Adrenal gland (tissue), 9 donors: ENCODE measurements at regions not wholly inside any gene's neighbourhood (a gene's known extent, or its start where the extent isn't known, plus 50 kb on each side); places are given as distances from the start of the nearest gene placed in this dataset.

Experiments used
- DNase-seq, 7 donors: peaks; one replicate each; pipeline ENCODE4 v3.0.0-alpha.2; 2019 to 2020
- H3K27ac ChIP-seq, 5 donors: fragments of 200-600 bp; sonication (generic) in 4 of 5; 1 replicate in 3 of 5; 2 replicates in 2 of 5; pipeline versions ENCODE4 v1.5.1 to v1.8.0; 2016 to 2020; ENCODE audit warnings: mild to moderate bottlenecking in 1 of 5
- H3K27me3 ChIP-seq: fragments of 200-600 bp; 2 replicates; pipeline ENCODE4 v1.8.0; 2021
- H3K36me3 ChIP-seq, 2 donors: fragments of 200-600 bp; replicated peaks in 1 of 2; 1 replicate in 1 of 2; 2 replicates in 1 of 2; pipeline versions ENCODE4 v1.5.1 to v1.8.0; 2018 to 2022
- H3K4me1 ChIP-seq, 2 donors: fragments of 200-600 bp; replicated peaks in 1 of 2; 1 replicate in 1 of 2; 2 replicates in 1 of 2; pipeline versions ENCODE4 v1.5.1 to v1.8.0; 2018 to 2021
- H3K4me3 ChIP-seq, 4 donors: fragments of 200-600 bp; sonication (generic) in 3 of 4; one replicate each; pipeline ENCODE4 v1.5.1; 2016 to 2018
- H3K9me3 ChIP-seq, 3 donors: fragments of 200-600 bp; sonication (generic) in 1 of 3; replicated peaks in 1 of 3; 1 replicate in 2 of 3; 2 replicates in 1 of 3; pipeline versions ENCODE4 v1.5.1 to v1.8.0; 2016 to 2021
- POLR2A ChIP-seq, 2 donors: fragments of 450-650 bp; IDR thresholded peaks; one replicate each; pipeline ENCODE4 v1.6.1; 2017; ENCODE audit warnings: antibody characterized with exemption in 2 of 2, mild to moderate bottlenecking in 2 of 2, moderate library complexity in 1 of 2
- WGBS, 4 donors: extraction: QIAGEN DNeasy Blood & Tissue Kit in 2 of 4; methylation state at CpG; one replicate each; pipeline versions ENCODE4 v1.1.5 to v1.1.7; 2013 to 2017; 5-methylcytosine and 5-hydroxymethylcytosine counted together
- intact Hi-C, 2 donors: fragments of 100-400 bp; cut with DNase I; formaldehyde crosslinking; loops; one replicate each; pipeline versions ENCODE4 v1.14.1 to v1.15.0; 2022 to 2023
- TF ChIP-seq, protein P1 (sequence below), 6 experiments: fragments of 450-650 bp in 4 of 6; fragments of 200-600 bp in 2 of 6; sonication (generic) in 1 of 6; IDR thresholded peaks; 1 replicate in 5 of 6; 2 replicates in 1 of 6; pipeline versions ENCODE4 v1.5.1 to v1.8.0; 2016 to 2021; ENCODE audit warnings: antibody characterized with exemption in 6 of 6, mild to moderate bottlenecking in 2 of 6, moderate library complexity in 1 of 6
- donor health status: healthy with polysubstance abuse.
- donor health status: Bipolar disorder and iron deficiency.
- donor health status: DM: yes; HTN: yes; CAD: no.
- donor health status: DM: no; HTN: no; CAD: no.
- donor health status: DM: no; HTN: no; CAD: no.

DNA sequence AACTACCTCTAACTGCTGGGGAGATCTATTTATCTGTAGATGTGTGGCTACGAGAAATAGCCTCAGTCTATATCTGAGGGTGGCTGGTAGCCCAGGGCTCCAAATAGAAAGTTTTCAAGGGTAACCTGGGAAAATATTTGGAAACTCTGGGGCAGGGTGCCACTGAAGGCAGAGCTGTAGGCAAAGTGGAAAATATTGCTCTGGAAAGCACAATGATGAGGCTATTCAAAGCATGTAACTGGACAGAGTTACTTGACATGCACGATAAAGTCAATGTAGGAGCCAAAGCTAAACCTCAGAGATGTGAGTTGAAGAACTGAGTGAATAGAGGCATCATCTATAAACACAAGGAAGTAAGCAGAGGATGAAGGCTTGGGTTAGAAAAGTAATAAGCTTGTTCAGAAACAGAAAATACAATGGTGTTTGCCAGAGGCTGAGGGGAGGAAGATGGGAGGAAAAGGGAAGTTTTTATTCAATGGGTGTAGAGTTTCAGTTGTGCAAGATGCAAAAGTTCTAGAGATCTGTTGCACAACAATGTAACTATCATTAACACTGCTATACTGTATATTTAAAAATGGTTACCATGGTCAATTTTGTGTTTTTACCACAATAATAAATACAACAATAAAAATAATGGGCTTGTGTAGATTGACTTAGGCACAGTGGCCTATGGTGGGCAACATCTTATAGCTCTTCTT is 171.6 kb downstream of the MBD2 start:
- Histone ChIP-seq H3K9me3 (no peaks in the 10 kb centered on the region), H3K27me3 (no peaks in the 10 kb centered on the region), H3K4me1 (no peaks in the 10 kb centered on the region), H3K4me3 (no peak overlapping the region), H3K27ac (no peak overlapping the region), H3K36me3 (no peaks in the 10 kb centered on the region)
- intact Hi-C loops = no loop called here
- TF ChIP-seq POLR2A (IDR thresholded peaks at IDR 0.05) = no peak
- TF ChIP-seq, protein P1, sequence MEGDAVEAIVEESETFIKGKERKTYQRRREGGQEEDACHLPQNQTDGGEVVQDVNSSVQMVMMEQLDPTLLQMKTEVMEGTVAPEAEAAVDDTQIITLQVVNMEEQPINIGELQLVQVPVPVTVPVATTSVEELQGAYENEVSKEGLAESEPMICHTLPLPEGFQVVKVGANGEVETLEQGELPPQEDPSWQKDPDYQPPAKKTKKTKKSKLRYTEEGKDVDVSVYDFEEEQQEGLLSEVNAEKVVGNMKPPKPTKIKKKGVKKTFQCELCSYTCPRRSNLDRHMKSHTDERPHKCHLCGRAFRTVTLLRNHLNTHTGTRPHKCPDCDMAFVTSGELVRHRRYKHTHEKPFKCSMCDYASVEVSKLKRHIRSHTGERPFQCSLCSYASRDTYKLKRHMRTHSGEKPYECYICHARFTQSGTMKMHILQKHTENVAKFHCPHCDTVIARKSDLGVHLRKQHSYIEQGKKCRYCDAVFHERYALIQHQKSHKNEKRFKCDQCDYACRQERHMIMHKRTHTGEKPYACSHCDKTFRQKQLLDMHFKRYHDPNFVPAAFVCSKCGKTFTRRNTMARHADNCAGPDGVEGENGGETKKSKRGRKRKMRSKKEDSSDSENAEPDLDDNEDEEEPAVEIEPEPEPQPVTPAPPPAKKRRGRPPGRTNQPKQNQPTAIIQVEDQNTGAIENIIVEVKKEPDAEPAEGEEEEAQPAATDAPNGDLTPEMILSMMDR (IDR thresholded peaks at IDR 0.05) = no peak
- no peak for DNase-seq
- WGBS, 4 donors = 85 to 93% (median 91%) methylated on average over 2 of the region's 2 CpGs

DNA sequence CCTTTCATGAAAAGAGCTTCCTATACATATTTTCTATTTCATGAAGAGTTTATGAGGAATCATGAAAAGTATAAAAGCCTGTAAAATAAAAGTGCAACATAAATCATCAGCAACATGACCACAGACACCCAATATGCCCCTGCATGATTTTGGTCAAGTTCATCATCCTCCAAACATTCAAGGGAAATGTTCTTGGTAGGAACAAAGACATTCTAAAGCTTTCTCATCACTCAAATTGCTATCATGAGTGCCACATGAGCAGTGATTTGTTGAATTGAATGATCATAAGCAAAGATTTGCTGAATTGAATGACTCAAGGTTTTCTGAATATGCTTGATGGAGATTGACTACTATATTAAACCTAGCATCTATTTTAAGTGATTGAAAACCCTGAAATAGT is 172.2 kb downstream of the MBD2 start:
- H3K27me3 ChIP-seq = no peaks in the 10 kb centered on the region
- no peaks in the 10 kb centered on the region for H3K9me3 ChIP-seq
- TF ChIP-seq, protein P1 (IDR thresholded peaks at IDR 0.05) = no peak
- no peak for TF ChIP-seq POLR2A (IDR thresholded peaks at IDR 0.05)
- H3K27ac ChIP-seq = no peak overlapping the region
- H3K4me3 ChIP-seq = no peak overlapping the region
- DNase-seq = no peak
- no peaks in the 10 kb centered on the region for H3K4me1 ChIP-seq
- intact Hi-C loops = no loop called here
- H3K36me3 ChIP-seq = no peaks in the 10 kb centered on the region

DNA sequence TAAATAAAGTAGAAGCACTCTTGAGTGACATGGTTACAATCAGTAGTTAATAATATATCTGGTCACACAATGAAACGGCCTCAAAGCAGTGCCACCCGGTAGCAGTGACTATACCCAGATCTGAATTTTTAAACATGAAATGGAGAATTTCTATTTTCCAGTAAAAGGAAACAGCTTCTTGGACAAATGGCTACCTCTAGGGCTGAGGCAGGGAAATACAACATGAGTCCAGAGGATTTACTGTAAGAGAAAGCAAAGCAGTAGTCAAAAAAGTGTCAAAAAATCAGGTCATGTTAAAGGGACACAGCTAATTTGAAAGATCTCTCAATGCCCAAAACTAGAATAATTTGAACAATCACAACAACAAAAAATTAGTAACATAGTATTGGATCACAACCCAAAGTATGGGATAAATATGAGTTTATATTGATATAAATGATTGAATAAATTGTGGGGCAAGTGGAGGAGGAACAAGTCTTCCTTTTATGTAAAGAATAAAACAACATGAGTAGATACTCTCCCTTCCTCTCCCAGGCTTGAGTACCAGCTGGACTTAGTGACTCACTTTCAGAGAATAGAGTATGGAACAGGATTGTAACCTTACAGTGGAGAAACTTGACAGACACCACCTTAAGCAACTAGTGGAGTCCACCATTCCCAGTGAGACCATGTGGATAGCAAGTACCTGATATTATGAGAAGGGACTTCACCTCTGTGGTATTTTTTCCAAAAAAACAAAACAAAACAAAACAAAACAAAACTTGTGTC is 180.8 kb downstream of the MBD2 start:
- TF ChIP-seq, protein P1 (IDR thresholded peaks at IDR 0.05) = no peak
- intact Hi-C loops = no loop called here
- Histone ChIP-seq H3K4me1 (no peaks in the 10 kb centered on the region), H3K4me3 (no peak overlapping the region), H3K9me3 (no peaks in the 10 kb centered on the region), H3K27ac (no peak overlapping the region), H3K27me3 (no peaks in the 10 kb centered on the region), H3K36me3 (no peaks in the 10 kb centered on the region)
- WGBS, 4 donors = 63 to 84% (median 77%) methylated on average over 2 of the region's 2 CpGs
- no peak for DNase-seq

DNA sequence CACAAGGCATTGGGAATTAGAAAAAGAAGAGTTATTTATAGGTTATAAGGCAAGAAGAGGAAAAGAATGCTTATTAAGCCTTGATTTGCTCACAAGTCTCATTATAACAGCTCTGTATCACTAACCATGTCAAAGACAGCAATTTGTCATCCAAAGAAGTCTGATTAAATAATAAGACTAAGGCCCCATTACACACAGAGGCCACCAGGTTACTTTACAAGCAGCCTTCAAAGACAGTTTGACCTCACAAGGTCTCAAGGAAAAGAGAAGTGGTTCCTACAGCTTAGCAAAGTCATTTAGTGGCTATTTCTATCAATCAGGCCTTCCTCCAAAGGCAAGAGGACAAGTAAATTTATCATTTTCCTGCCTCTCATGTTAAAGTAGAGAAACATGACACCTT is 188.5 kb downstream of the MBD2 start:
- Histone ChIP-seq H3K9me3 (no peaks in the 10 kb centered on the region), H3K4me1 (no peaks in the 10 kb centered on the region), H3K4me3 (no peak overlapping the region), H3K27ac (no peak overlapping the region), H3K36me3 (no peaks in the 10 kb centered on the region), H3K27me3 (no peaks in the 10 kb centered on the region)
- intact Hi-C loops = no loop called here
- TF ChIP-seq POLR2A (IDR thresholded peaks at IDR 0.05) = no peak
- TF ChIP-seq, protein P1 (IDR thresholded peaks at IDR 0.05) = no peak
- DNase-seq = no peak
